Mesenchymal stem cell (in vitro differentiated cells and primary cell): ENCODE measurements at regions not wholly inside any gene's neighbourhood (a gene's known extent, or its start where the extent isn't known, plus 50 kb on each side); places are given as distances from the start of the nearest gene placed in this dataset.
A peak's percentile ranks its signal among the peaks of the same experiment; 100 is the strongest.

Source experiments
- DNase-seq: peaks from one replicate; pipeline ENCODE4 v3.0.0-alpha.2; 2013
- H2AFZ ChIP-seq: one replicate; pipeline ENCODE4 v1.6.1; 2013; ENCODE audit warnings: low read depth, mild to moderate bottlenecking, control low read depth, inconsistent platforms, low read length, moderate library complexity
- H2AK5ac ChIP-seq: 2 replicates; pipeline ENCODE4 v1.6.1; 2013; ENCODE audit warnings: low read length, moderate library complexity, mild to moderate bottlenecking, inconsistent platforms; ENCODE audit not compliant: severe bottlenecking
- H2BK120ac ChIP-seq: one replicate; pipeline ENCODE4 v1.6.1; 2013; ENCODE audit warnings: low read depth, mild to moderate bottlenecking, inconsistent platforms, low read length, moderate library complexity
- H2BK12ac ChIP-seq, 2 experiments: one replicate each; pipeline ENCODE4 v1.6.1; 2013; ENCODE audit warnings: inconsistent platforms in 2 of 2, low read length in 2 of 2, mild to moderate bottlenecking in 2 of 2, moderate library complexity in 2 of 2, control low read depth in 1 of 2
- H2BK15ac ChIP-seq: one replicate; pipeline ENCODE4 v1.6.1; 2013; ENCODE audit warnings: mild to moderate bottlenecking, low read depth, inconsistent platforms; ENCODE audit not compliant: poor library complexity, severe bottlenecking
- H2BK5ac ChIP-seq: 2 replicates; pipeline ENCODE4 v1.6.1; 2013; ENCODE audit warnings: low read depth, mild to moderate bottlenecking, low read length, control low read depth, inconsistent platforms; ENCODE audit not compliant: poor library complexity, severe bottlenecking
- H3K14ac ChIP-seq, 2 experiments: one replicate each; pipeline ENCODE4 v1.6.1; 2013; ENCODE audit warnings: inconsistent platforms in 2 of 2, low read length in 2 of 2, control low read depth in 1 of 2, mild to moderate bottlenecking in 1 of 2, moderate library complexity in 1 of 2
- H3K18ac ChIP-seq, 2 experiments: one replicate each; pipeline ENCODE4 v1.6.1; 2013; ENCODE audit warnings: inconsistent platforms in 2 of 2, low read length in 2 of 2, control low read depth in 1 of 2, low read depth in 1 of 2, mild to moderate bottlenecking in 1 of 2
- H3K23ac ChIP-seq, 2 experiments: one replicate each; pipeline ENCODE4 v1.6.1; 2013; ENCODE audit warnings: inconsistent platforms in 2 of 2, low read length in 2 of 2, mild to moderate bottlenecking in 2 of 2, moderate library complexity in 2 of 2, control low read depth in 1 of 2
- H3K27ac ChIP-seq: 2 replicates; pipeline ENCODE4 v1.5.1; 2013; ENCODE audit warnings: mild to moderate bottlenecking, moderate library complexity, low read length, control low read depth, inconsistent platforms; ENCODE audit not compliant: poor library complexity, severe bottlenecking
- H3K27me3 ChIP-seq, 2 experiments: 2 replicates each; pipeline versions ENCODE4 v1.6.1 to v1.7.0; 2013; ENCODE audit warnings: low read length in 2 of 2, mild to moderate bottlenecking in 2 of 2, moderate library complexity in 2 of 2, control low read depth in 1 of 2, inconsistent platforms in 1 of 2; ENCODE audit not compliant: control insufficient read depth in 1 of 2, insufficient read depth in 1 of 2
- H3K36me3 ChIP-seq, 2 experiments: 2 replicates each; pipeline versions ENCODE4 v1.6.1 to v1.7.0; 2013; ENCODE audit warnings: low read length in 2 of 2, control low read depth in 1 of 2, inconsistent platforms in 1 of 2, low read depth in 1 of 2, mild to moderate bottlenecking in 1 of 2; ENCODE audit not compliant: insufficient read depth in 2 of 2, control insufficient read depth in 1 of 2
- H3K4ac ChIP-seq, 2 experiments: one replicate each; pipeline ENCODE4 v1.6.1; 2013; ENCODE audit warnings: inconsistent platforms in 2 of 2, low read length in 2 of 2, mild to moderate bottlenecking in 2 of 2, moderate library complexity in 2 of 2, control low read depth in 1 of 2, low read depth in 1 of 2
- H3K4me1 ChIP-seq: 2 replicates; pipeline ENCODE4 v1.6.1; 2013; ENCODE audit warnings: low read depth, low read length, control low read depth; ENCODE audit not compliant: control insufficient read depth, insufficient read depth
- H3K4me2 ChIP-seq: 2 replicates; pipeline ENCODE4 v1.6.1; 2013; ENCODE audit warnings: low read length, mild to moderate bottlenecking, inconsistent platforms; ENCODE audit not compliant: poor library complexity, severe bottlenecking
- H3K4me3 ChIP-seq, 2 experiments: 2 replicates each; pipeline versions ENCODE4 v1.5.1 to v1.7.0; 2013; ENCODE audit warnings: low read length in 2 of 2, mild to moderate bottlenecking in 2 of 2, control low read depth in 1 of 2, low read depth in 1 of 2; ENCODE audit not compliant: insufficient read depth in 1 of 2
- H3K79me1 ChIP-seq: replicated peaks from 2 replicates; pipeline ENCODE4 v1.6.1; 2013; ENCODE audit warnings: mild to moderate bottlenecking, control low read depth, low read length, inconsistent platforms; ENCODE audit not compliant: poor library complexity, severe bottlenecking
- H3K9ac ChIP-seq: 2 replicates; pipeline ENCODE4 v1.7.0; 2013; ENCODE audit warnings: mild to moderate bottlenecking, low read length, moderate library complexity
- H3K9me3 ChIP-seq: 2 replicates; pipeline ENCODE4 v1.7.0; 2013; ENCODE audit warnings: mild to moderate bottlenecking, low read length; ENCODE audit not compliant: control insufficient read depth
- H4K8ac ChIP-seq: one replicate; pipeline ENCODE4 v1.6.1; 2013; ENCODE audit warnings: inconsistent platforms, mild to moderate bottlenecking, low read length, moderate library complexity
- H4K91ac ChIP-seq: one replicate; pipeline ENCODE4 v1.6.1; 2013; ENCODE audit warnings: mild to moderate bottlenecking, low read length, inconsistent platforms
- WGBS: methylation state at CpG from one replicate; pipeline ENCODE4 v1.1.7; 2013; ENCODE audit warnings: mixed read lengths; 5-methylcytosine and 5-hydroxymethylcytosine counted together

GRCh38 chr18:34342960-34343359 lies 118.2 kb upstream of the NOL4 start:
- no peaks in the 10 kb centered on the region for H3K79me1 ChIP-seq
- no peak overlapping the region for H3K14ac ChIP-seq
- peak overlapping the region; percentile 62 for H3K27ac ChIP-seq
- no peak overlapping the region for H2BK120ac ChIP-seq
- no peaks in the 10 kb centered on the region for H3K4me1 ChIP-seq
- H3K4me3 ChIP-seq: no peak overlapping the region
- no peak overlapping the region for H3K9ac ChIP-seq
- no peaks in the 10 kb centered on the region for H3K27me3 ChIP-seq
- H3K4ac ChIP-seq: no peak overlapping the region
- H2AK5ac ChIP-seq: no peak overlapping the region
- no peak overlapping the region for H4K91ac ChIP-seq
- no peaks in the 10 kb centered on the region for H3K9me3 ChIP-seq
- no peaks in the 10 kb centered on the region for H3K36me3 ChIP-seq
- DNase-seq: no peak
- H3K23ac ChIP-seq: no peak overlapping the region
- no peak overlapping the region for H2BK5ac ChIP-seq
- no peak overlapping the region for H2BK12ac ChIP-seq
- H4K8ac ChIP-seq: no peak overlapping the region
- no peak overlapping the region for H2BK15ac ChIP-seq
- no peak overlapping the region for H3K18ac ChIP-seq
- 6% methylated on average over 1 of the region's 1 CpG for WGBS
- no peak overlapping the region for H3K4me2 ChIP-seq
- no peak overlapping the region for H2AFZ ChIP-seq

- Histone ChIP-seq H3K36me3 (no peaks in the 10 kb centered on the region), H3K4ac (no peak overlapping the region), H4K91ac (no peak overlapping the region), H2BK5ac (no peak overlapping the region), H3K9ac (no peak overlapping the region), H3K27ac (no peak overlapping the region), H2BK12ac (no peak overlapping the region), H3K18ac (no peak overlapping the region), H3K4me2 (no peak overlapping the region), H2BK120ac (no peak overlapping the region), H2AK5ac (no peak overlapping the region), H4K8ac (no peak overlapping the region), H3K4me3 (no peak overlapping the region), H3K4me1 (no peaks in the 10 kb centered on the region), H3K27me3 (no peaks in the 10 kb centered on the region), H3K14ac (no peak overlapping the region), H3K9me3 (no peaks in the 10 kb centered on the region), H3K23ac (no peak overlapping the region), H2BK15ac (no peak overlapping the region), H3K79me1 (no peaks in the 10 kb centered on the region), H2AFZ (no peak overlapping the region)
- DNase-seq: no peak
Observed at GRCh38 chr18:34345738-34346137, 121.0 kb upstream of the NOL4 start.

- no peak overlapping the region for H3K18ac ChIP-seq
- no peak overlapping the region for H3K14ac ChIP-seq
- H2BK12ac ChIP-seq: no peak overlapping the region
- no peak overlapping the region for H2BK15ac ChIP-seq
- no peak overlapping the region for H3K4ac ChIP-seq
- no peak overlapping the region for H3K4me3 ChIP-seq
- H3K79me1 ChIP-seq: no peaks in the 10 kb centered on the region
- no peak overlapping the region for H3K4me2 ChIP-seq
- no peak overlapping the region for H3K9ac ChIP-seq
- 70% methylated on average over 3 of the region's 3 CpGs for WGBS
- DNase-seq: no peak
- H3K23ac ChIP-seq: no peak overlapping the region
- H3K27ac ChIP-seq: no peak overlapping the region
- H2AFZ ChIP-seq: no peak overlapping the region
- no peak overlapping the region for H2BK120ac ChIP-seq
- no peaks in the 10 kb centered on the region for H3K9me3 ChIP-seq
- H2BK5ac ChIP-seq: no peak overlapping the region
- no peaks in the 10 kb centered on the region for H3K27me3 ChIP-seq
- no peak overlapping the region for H4K8ac ChIP-seq
- no peaks in the 10 kb centered on the region for H3K36me3 ChIP-seq
- no peaks in the 10 kb centered on the region for H3K4me1 ChIP-seq
- H2AK5ac ChIP-seq: no peak overlapping the region
- no peak overlapping the region for H4K91ac ChIP-seq
Observed at GRCh38 chr18:34350778-34351177, 126.1 kb upstream of the NOL4 start.

- Histone ChIP-seq H3K18ac (no peak overlapping the region), H3K9ac (no peak overlapping the region), H3K4me2 (no peak overlapping the region), H3K4me3 (no peak overlapping the region), H2AK5ac (no peak overlapping the region), H3K23ac (no peak overlapping the region), H2AFZ (no peak overlapping the region), H4K91ac (no peak overlapping the region), H2BK15ac (no peak overlapping the region), H2BK120ac (no peak overlapping the region), H3K9me3 (no peaks in the 10 kb centered on the region), H3K27ac (no peak overlapping the region), H4K8ac (no peak overlapping the region), H3K36me3 (no peaks in the 10 kb centered on the region), H2BK5ac (no peak overlapping the region), H3K4me1 (no peaks in the 10 kb centered on the region), H2BK12ac (no peak overlapping the region), H3K27me3 (no peaks in the 10 kb centered on the region), H3K14ac (no peak overlapping the region), H3K79me1 (no peaks in the 10 kb centered on the region), H3K4ac (no peak overlapping the region)
- peak; percentile 3 for DNase-seq
- WGBS: no CpG with 5 or more reads among the region's 1 CpG
Observed at GRCh38 chr18:34352385-34353163, 127.9 kb upstream of the NOL4 start.
